Keratinocyte (primary cell): ENCODE measurements at regions not wholly inside any gene's neighbourhood (a gene's known extent, or its start where the extent isn't known, plus 50 kb on each side); places are given as distances from the start of the nearest gene placed in this dataset.

Source experiments
- DNase-seq: peaks from one replicate; pipeline ENCODE4 v3.0.0-alpha.2; 2011; ENCODE audit warnings: low read depth, missing footprints, low spot score
- FAIRE-seq: peaks from 2 replicates; lab custom pipeline; 2011; peaks lifted over from hg19 to GRCh38; lab: Jason Lieb, UNC
- H2AFZ ChIP-seq: 2 replicates; pipeline ENCODE4 v1.6.0; 2012; ENCODE audit warnings: low read length, control low read depth, inconsistent platforms; ENCODE audit not compliant: control insufficient read depth
- H3K27ac ChIP-seq: 2 replicates; pipeline ENCODE4 v1.5.1; 2011; ENCODE audit warnings: low read length; ENCODE audit not compliant: control insufficient read depth, insufficient read depth
- H3K27me3 ChIP-seq: 3 replicates; pipeline ENCODE4 v1.6.0; 2011; ENCODE audit warnings: low read length; ENCODE audit not compliant: control insufficient read depth, insufficient read depth; ENCODE audit errors: extremely low read depth
- H3K36me3 ChIP-seq, 2 experiments: 2 replicates in 1 of 2; 3 replicates in 1 of 2; pipeline ENCODE4 v1.5.1; 2011; ENCODE audit warnings: low read length in 2 of 2, mild to moderate bottlenecking in 1 of 2; ENCODE audit not compliant: control insufficient read depth in 2 of 2, insufficient read depth in 2 of 2; ENCODE audit errors: extremely low read depth in 1 of 2
- H3K4me1 ChIP-seq: 3 replicates; pipeline ENCODE4 v1.5.1; 2011; ENCODE audit warnings: low read length; ENCODE audit not compliant: control insufficient read depth, insufficient read depth; ENCODE audit errors: extremely low read depth
- H3K4me2 ChIP-seq: 3 replicates; pipeline ENCODE4 v1.6.0; 2011; ENCODE audit warnings: low read depth, low read length; ENCODE audit not compliant: control insufficient read depth, insufficient read depth; ENCODE audit errors: extremely low read depth
- H3K4me3 ChIP-seq, 3 experiments: fragments of 200-600 bp in 1 of 3; sonication (generic) in 1 of 3; 2 replicates in 2 of 3; 3 replicates in 1 of 3; pipeline ENCODE4 v1.5.1; 2011 to 2016; ENCODE audit warnings: low read length in 3 of 3, mild to moderate bottlenecking in 3 of 3, control low read depth in 2 of 3, inconsistent platforms in 1 of 3, low read depth in 1 of 3, mixed read lengths in 1 of 3, mixed run types in 1 of 3, moderate library complexity in 1 of 3; ENCODE audit not compliant: control insufficient read depth in 2 of 3, insufficient read depth in 2 of 3; ENCODE audit errors: extremely low read depth in 1 of 3
- H3K79me2 ChIP-seq: 2 replicates; pipeline ENCODE4 v1.6.0; 2012; ENCODE audit warnings: low read length; ENCODE audit not compliant: control insufficient read depth, insufficient read depth
- H3K9ac ChIP-seq: 3 replicates; pipeline ENCODE4 v1.6.0; 2011; ENCODE audit warnings: low read length; ENCODE audit not compliant: control insufficient read depth, insufficient read depth; ENCODE audit errors: extremely low read depth
- H3K9me1 ChIP-seq: 3 replicates; pipeline ENCODE4 v1.6.0; 2011; ENCODE audit warnings: low read length; ENCODE audit not compliant: control insufficient read depth, insufficient read depth; ENCODE audit errors: extremely low read depth
- H3K9me3 ChIP-seq: 2 replicates; pipeline ENCODE4 v1.5.1; 2012; ENCODE audit warnings: low read depth, low read length; ENCODE audit not compliant: control insufficient read depth
- H4K20me1 ChIP-seq: 3 replicates; pipeline ENCODE4 v1.6.0; 2011; ENCODE audit warnings: low read length; ENCODE audit not compliant: control insufficient read depth, insufficient read depth; ENCODE audit errors: extremely low read depth
- EZH2 ChIP-seq: IDR thresholded peaks from one replicate; pipeline ENCODE4 v1.6.1; 2012; ENCODE audit warnings: inconsistent platforms, mild to moderate bottlenecking, low read length, moderate library complexity
- dilution Hi-C: fragments of 300-500 bp; cut with MboI; formaldehyde crosslinking; loops from one replicate; pipeline ENCODE4 v1.7.0; 2020; ENCODE audit warnings: low sequenced_read_pairs; ENCODE audit not compliant: extremely low pct_ligation_motif_present
- TF ChIP-seq, protein P1 (sequence below), 3 experiments: IDR thresholded peaks in 1 of 3; conservative IDR thresholded peaks in 1 of 3; optimal IDR thresholded peaks in 1 of 3; 2 replicates in 2 of 3; 3 replicates in 1 of 3; pipeline versions ENCODE3 to v1.5.1; 2011; ENCODE audit warnings: low read length in 3 of 3, mild to moderate bottlenecking in 3 of 3, moderate library complexity in 2 of 3, control low read depth in 1 of 3, inconsistent platforms in 1 of 3; ENCODE audit not compliant: insufficient read depth in 2 of 3; ENCODE audit errors: extremely low read depth in 1 of 3

DNA sequence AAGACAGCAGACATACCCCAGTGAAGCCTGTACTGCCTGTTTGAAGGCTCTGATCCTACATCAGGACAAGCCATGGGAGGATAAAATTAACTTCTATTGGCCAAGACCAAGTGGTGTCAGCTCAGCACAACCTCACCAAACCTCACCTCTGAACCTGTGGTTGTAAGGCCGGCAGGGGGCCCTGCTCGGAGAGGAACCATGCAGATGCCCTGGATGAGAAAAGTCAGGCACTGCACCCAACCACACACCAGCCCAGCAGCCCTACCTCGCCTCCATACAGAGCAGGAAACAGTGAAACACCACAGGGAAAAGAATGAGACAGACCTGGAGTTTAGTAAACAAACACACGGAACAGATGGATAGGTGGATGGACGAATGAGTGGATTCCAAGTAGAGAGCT lies 70.0 kb upstream of the PAX7 start:
- dilution Hi-C loops, result no loop called here
- no peaks in the 10 kb centered on the region for H3K36me3 ChIP-seq
- H4K20me1 ChIP-seq, result no peaks in the 10 kb centered on the region
- no peak for DNase-seq
- no peak for FAIRE-seq
- no peak overlapping the region for H3K27ac ChIP-seq
- H3K27me3 ChIP-seq, result peaks cover 53% of the 10 kb centered on the region
- H3K79me2 ChIP-seq, result no peaks in the 10 kb centered on the region
- TF ChIP-seq EZH2, result no peak
- TF ChIP-seq, protein P1, sequence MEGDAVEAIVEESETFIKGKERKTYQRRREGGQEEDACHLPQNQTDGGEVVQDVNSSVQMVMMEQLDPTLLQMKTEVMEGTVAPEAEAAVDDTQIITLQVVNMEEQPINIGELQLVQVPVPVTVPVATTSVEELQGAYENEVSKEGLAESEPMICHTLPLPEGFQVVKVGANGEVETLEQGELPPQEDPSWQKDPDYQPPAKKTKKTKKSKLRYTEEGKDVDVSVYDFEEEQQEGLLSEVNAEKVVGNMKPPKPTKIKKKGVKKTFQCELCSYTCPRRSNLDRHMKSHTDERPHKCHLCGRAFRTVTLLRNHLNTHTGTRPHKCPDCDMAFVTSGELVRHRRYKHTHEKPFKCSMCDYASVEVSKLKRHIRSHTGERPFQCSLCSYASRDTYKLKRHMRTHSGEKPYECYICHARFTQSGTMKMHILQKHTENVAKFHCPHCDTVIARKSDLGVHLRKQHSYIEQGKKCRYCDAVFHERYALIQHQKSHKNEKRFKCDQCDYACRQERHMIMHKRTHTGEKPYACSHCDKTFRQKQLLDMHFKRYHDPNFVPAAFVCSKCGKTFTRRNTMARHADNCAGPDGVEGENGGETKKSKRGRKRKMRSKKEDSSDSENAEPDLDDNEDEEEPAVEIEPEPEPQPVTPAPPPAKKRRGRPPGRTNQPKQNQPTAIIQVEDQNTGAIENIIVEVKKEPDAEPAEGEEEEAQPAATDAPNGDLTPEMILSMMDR (optimal IDR thresholded peaks at IDR 0.05 in 1 of 3, IDR thresholded peaks at IDR 0.05 in 1 of 3, conservative IDR thresholded peaks at IDR 0.05 in 1 of 3; ENCODE audit: extremely low read depth in 1 of 3, insufficient read depth in 2 of 3, low read length in 3 of 3), result peak in 1 of 3 experiments; percentile 15
- no peak overlapping the region for H3K4me3 ChIP-seq
- no peaks in the 10 kb centered on the region for H3K9me1 ChIP-seq
- H3K4me1 ChIP-seq, result no peaks in the 10 kb centered on the region
- H2AFZ ChIP-seq, result no peak overlapping the region
- H3K9me3 ChIP-seq, result no peaks in the 10 kb centered on the region
- no peak overlapping the region for H3K9ac ChIP-seq
- H3K4me2 ChIP-seq, result no peak overlapping the region

DNA sequence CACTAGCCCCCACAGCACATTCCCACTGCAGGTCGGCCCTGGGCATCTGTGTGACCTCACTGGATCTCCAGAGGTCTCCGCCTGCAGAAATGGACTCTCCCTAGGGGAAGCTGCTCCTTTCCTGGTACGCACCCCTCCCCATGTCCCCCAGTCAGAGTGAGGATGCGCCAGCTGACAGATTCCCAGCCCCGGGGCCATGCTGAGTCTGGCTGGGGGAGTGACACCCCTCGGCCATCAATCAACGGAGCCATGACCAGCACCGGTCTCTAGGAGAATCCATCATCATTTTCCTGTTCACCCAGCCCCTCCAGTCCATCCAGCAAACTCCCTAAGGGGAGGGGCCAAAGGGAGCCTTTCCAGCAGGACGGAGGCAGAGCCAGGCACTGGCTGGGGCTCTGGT lies 68.7 kb upstream of the PAX7 start:
- Histone ChIP-seq H3K27me3 (peaks cover 62% of the 10 kb centered on the region), H3K4me3 (no peak overlapping the region)
- no peak for FAIRE-seq

More for the DNA sequence above, 68.7 kb upstream of the PAX7 start:
- no peaks in the 10 kb centered on the region for H3K36me3 ChIP-seq
- H3K9me1 ChIP-seq, result no peaks in the 10 kb centered on the region
- no peaks in the 10 kb centered on the region for H4K20me1 ChIP-seq
- H3K27ac ChIP-seq, result no peak overlapping the region
- DNase-seq, result no peak
- dilution Hi-C loops, result no loop called here
- no peak overlapping the region for H2AFZ ChIP-seq
- no peaks in the 10 kb centered on the region for H3K4me1 ChIP-seq
- no peak overlapping the region for H3K4me2 ChIP-seq
- no peak overlapping the region for H3K9ac ChIP-seq
- H3K79me2 ChIP-seq, result no peaks in the 10 kb centered on the region
- no peaks in the 10 kb centered on the region for H3K9me3 ChIP-seq
- TF ChIP-seq, protein P1 (optimal IDR thresholded peaks at IDR 0.05 in 1 of 3, IDR thresholded peaks at IDR 0.05 in 1 of 3, conservative IDR thresholded peaks at IDR 0.05 in 1 of 3; ENCODE audit: extremely low read depth in 1 of 3, insufficient read depth in 2 of 3, low read length in 3 of 3), result no peak
- TF ChIP-seq EZH2, result no peak
